ENCODE measurements at regions not wholly inside any gene's neighbourhood (a gene's known extent, or its start where the extent isn't known, plus 50 kb on each side); places are given as distances from the start of the nearest gene placed in this dataset.

- TF ChIP-seq CTCF (IDR thresholded peaks at IDR 0.05; ENCODE audit: poor library complexity, severe bottlenecking) (no peak), EP300 (conservative IDR thresholded peaks at IDR 0.05; ENCODE audit: poor library complexity, severe bottlenecking) (no peak), EZH2 (IDR thresholded peaks at IDR 0.05; ENCODE audit: borderline replicate concordance, insufficient read depth, low read length, poor library complexity, severe bottlenecking) (no peak), POLR2AphosphoS5 (IDR thresholded peaks at IDR 0.05) (no peak), RAD21 (conservative IDR thresholded peaks at IDR 0.05) (no peak), TAF1 (IDR thresholded peaks at IDR 0.05; ENCODE audit: low read depth) (no peak), REST (IDR thresholded peaks at IDR 0.05; ENCODE audit: borderline replicate concordance) (no peak), MXI1 (conservative IDR thresholded peaks at IDR 0.05; ENCODE audit: poor library complexity, severe bottlenecking) (no peak)
Observed at GRCh38 chr3:178482981-178483380, 53.3 kb upstream of the KCNMB2 start.

All from neural cell (in vitro differentiated cells).